B cell (primary cell): ENCODE measurements at regions not wholly inside any gene's neighbourhood (a gene's known extent, or its start where the extent isn't known, plus 50 kb on each side); places are given as distances from the start of the nearest gene placed in this dataset.

Experiments used
- ATAC-seq: fragments of 200-7000 bp; cut with Tn5 transposase; one replicate; pipeline ENCODE4 v1.10.0; 2021; ENCODE audit warnings: low read depth, mild to moderate bottlenecking, moderate number of reproducible peaks, moderate library complexity
- CTCF ChIA-PET: fragments of 350-600 bp; sonication (Branson Sonifier 250); formaldehyde crosslinking; loops from one replicate; lab custom pipeline; 2021; ENCODE audit warnings: antibody characterized with exemption, inconsistent platforms; lab: Charles Lee
- POLR2A ChIA-PET: fragments of 350-600 bp; sonication (Branson Sonifier 250); formaldehyde crosslinking; loops from one replicate; lab custom pipeline; 2021; ENCODE audit warnings: antibody characterized with exemption; lab: Charles Lee
- DNase-seq: peaks from one replicate; pipeline ENCODE4 v3.0.0; 2013
- H2AFZ ChIP-seq: 2 replicates; pipeline ENCODE4 v1.6.1; 2012; ENCODE audit warnings: mild to moderate bottlenecking, low read depth, low read length; ENCODE audit not compliant: insufficient read depth, poor library complexity, severe bottlenecking
- H3K27ac ChIP-seq, 2 donors: 1 replicate in 1 of 2; 2 replicates in 1 of 2; pipeline ENCODE4 v1.5.1; 2012 to 2013; ENCODE audit warnings: low read length in 2 of 2, mild to moderate bottlenecking in 2 of 2, moderate library complexity in 1 of 2
- H3K27me3 ChIP-seq, 4 experiments: fragments of 200-600 bp in 1 of 4; sonication (generic) in 1 of 4; replicated peaks in 1 of 4; 1 replicate in 2 of 4; 2 replicates in 2 of 4; pipeline versions ENCODE4 v1.6.1 to v1.7.0; 2013 to 2016; ENCODE audit warnings: low read length in 3 of 4, mild to moderate bottlenecking in 2 of 4, mixed read lengths in 1 of 4, moderate library complexity in 1 of 4; ENCODE audit not compliant: insufficient read depth in 4 of 4, control insufficient read depth in 3 of 4; ENCODE audit errors: control extremely low read depth in 1 of 4
- H3K36me3 ChIP-seq, 2 experiments: replicated peaks in 1 of 2; 1 replicate in 1 of 2; 2 replicates in 1 of 2; pipeline versions ENCODE4 v1.6.1 to v1.7.1; 2013; ENCODE audit warnings: low read length in 1 of 2; ENCODE audit not compliant: insufficient read depth in 2 of 2, control insufficient read depth in 1 of 2; ENCODE audit errors: control extremely low read depth in 1 of 2, extremely low read depth in 1 of 2
- H3K4me1 ChIP-seq, 2 donors: fragments of 200-600 bp in 1 of 2; sonication (generic) in 1 of 2; 1 replicate in 1 of 2; 2 replicates in 1 of 2; pipeline versions ENCODE4 v1.5.1 to v1.6.1; 2013 to 2017; ENCODE audit warnings: low read length in 2 of 2; ENCODE audit not compliant: control insufficient read depth in 2 of 2, insufficient read depth in 2 of 2
- H3K4me2 ChIP-seq: replicated peaks from 2 replicates; pipeline ENCODE3; 2012; ENCODE audit warnings: mild to moderate bottlenecking, low read depth, low read length; ENCODE audit not compliant: poor library complexity, severe bottlenecking
- H3K4me3 ChIP-seq, 5 experiments: fragments of 200-600 bp in 1 of 5; sonication (generic) in 1 of 5; 1 replicate in 3 of 5; 2 replicates in 2 of 5; pipeline versions ENCODE4 v1.5.1 to v1.7.0; 2011 to 2016; ENCODE audit warnings: low read length in 4 of 5, mild to moderate bottlenecking in 4 of 5, low read depth in 2 of 5, control low read depth in 1 of 5, moderate library complexity in 1 of 5; ENCODE audit not compliant: insufficient read depth in 1 of 5; ENCODE audit errors: control extremely low read depth in 1 of 5, extremely low read depth in 1 of 5
- H3K79me2 ChIP-seq: fragments of 200-600 bp; sonication (generic); one replicate; pipeline ENCODE4 v1.6.0; 2016; ENCODE audit warnings: low read length; ENCODE audit not compliant: control insufficient read depth, insufficient read depth
- H3K9ac ChIP-seq: fragments of 200-600 bp; sonication (generic); 2 replicates; pipeline ENCODE4 v1.6.1; 2017; ENCODE audit warnings: mild to moderate bottlenecking, low read length, moderate library complexity
- H3K9me3 ChIP-seq, 3 donors: one replicate each; pipeline versions ENCODE4 v1.6.1 to v1.7.1; 2013; ENCODE audit warnings: low read length in 2 of 3; ENCODE audit not compliant: control insufficient read depth in 2 of 3, insufficient read depth in 1 of 3; ENCODE audit errors: control extremely low read depth in 1 of 3
- H4K20me1 ChIP-seq: 2 replicates; pipeline ENCODE4 v1.6.0; 2012; ENCODE audit warnings: mild to moderate bottlenecking, low read length; ENCODE audit not compliant: insufficient read depth, control insufficient read depth, poor library complexity, severe bottlenecking
- H3K27ac Mint-ChIP-seq: one replicate; pipeline ENCODE4 v1.8.0; 2021; ENCODE audit warnings: mixed read lengths
- H3K27me3 Mint-ChIP-seq: one replicate; pipeline ENCODE4 v1.8.0; 2021; ENCODE audit warnings: mixed read lengths
- H3K4me1 Mint-ChIP-seq: one replicate; pipeline ENCODE4 v1.8.0; 2021; ENCODE audit warnings: mixed read lengths
- H3K4me3 Mint-ChIP-seq: one replicate; pipeline ENCODE4 v1.8.0; 2021; ENCODE audit warnings: mixed read lengths
- H3K9me3 Mint-ChIP-seq: one replicate; pipeline ENCODE4 v1.8.0; 2022; ENCODE audit warnings: mixed read lengths; ENCODE audit not compliant: insufficient read depth
- CTCF ChIP-seq: fragments of 200-600 bp; IDR thresholded peaks from one replicate; pipeline ENCODE4 v1.8.0; 2022; ENCODE audit warnings: antibody characterized with exemption, mild to moderate bottlenecking
- EZH2 ChIP-seq: IDR thresholded peaks from 2 replicates; pipeline ENCODE4 v1.6.1; 2012; ENCODE audit warnings: borderline replicate concordance, low read depth, mild to moderate bottlenecking, moderate library complexity, low read length; ENCODE audit not compliant: insufficient read depth, poor library complexity, severe bottlenecking
- WGBS: methylation state at CpG from one replicate; pipeline ENCODE4 v1.1.5; 2013; ENCODE audit warnings: missing lambda C conversion rate; ENCODE audit not compliant: insufficient coverage; 5-methylcytosine and 5-hydroxymethylcytosine counted together
- intact Hi-C: fragments of 100-400 bp; cut with micrococcal nuclease; formaldehyde crosslinking; loops from one replicate; pipeline ENCODE4 v1.10.0; 2022

- ATAC-seq: no peak
- H3K79me2 ChIP-seq: no peaks in the 10 kb centered on the region
- peaks cover 16% of the 10 kb centered on the region for H3K27me3 Mint-ChIP-seq
- H3K9me3 ChIP-seq: peaks cover 0 to 10% (median 0%) of the 10 kb centered on the region in 3 donors
- no peak overlapping the region for H3K9ac ChIP-seq
- no peak overlapping the region for H3K4me3 Mint-ChIP-seq
- H3K4me1 ChIP-seq: no peaks in the 10 kb centered on the region
- 88% methylated on average over 2 of the region's 2 CpGs for WGBS
- no peak overlapping the region for H3K27ac Mint-ChIP-seq
- H3K27me3 ChIP-seq: peaks cover 0 to 8% (median 0%) of the 10 kb centered on the region in 4 experiments
- H3K9me3 Mint-ChIP-seq: peaks cover 5% of the 10 kb centered on the region
- no peak overlapping the region for H3K27ac ChIP-seq
- H3K4me1 Mint-ChIP-seq: no peaks in the 10 kb centered on the region
- no peak for TF ChIP-seq CTCF
- no peak for DNase-seq
- no peaks in the 10 kb centered on the region for H4K20me1 ChIP-seq
- no peak overlapping the region for H3K4me3 ChIP-seq
- intact Hi-C loops: no loop called here
- ChIA-PET CTCF (interaction anchor here (1.1 to 1.5 kb wide), 2 partner anchors 28 kb away, joined by 3 to 5 read pairs; no protein-coding TSS in a partner anchor), POLR2A (no interaction called here)
- no peaks in the 10 kb centered on the region for H3K36me3 ChIP-seq
- H3K4me2 ChIP-seq: no peak overlapping the region
- no peak overlapping the region for H2AFZ ChIP-seq
Measured at GRCh38 chr4:138062929-138063328, 179.2 kb downstream of the SLC7A11 start.

GRCh38 chr4:138056541-138056940 lies 185.6 kb downstream of the SLC7A11 start:
- ChIA-PET CTCF (no interaction called here), POLR2A (no interaction called here)
- H3K36me3 ChIP-seq: no peaks in the 10 kb centered on the region
- no peaks in the 10 kb centered on the region for H3K4me1 ChIP-seq
- Mint-ChIP-seq H3K4me3 (no peak overlapping the region), H3K4me1 (no peaks in the 10 kb centered on the region), H3K27me3 (peaks cover 12% of the 10 kb centered on the region), H3K9me3 (no peaks in the 10 kb centered on the region), H3K27ac (no peak overlapping the region)
- ATAC-seq: no peak
- no peaks in the 10 kb centered on the region for H4K20me1 ChIP-seq
- DNase-seq: no peak
- peaks cover 0 to 11% (median 0%) of the 10 kb centered on the region in 3 donors for H3K9me3 ChIP-seq
- no peak overlapping the region for H2AFZ ChIP-seq
- no peaks in the 10 kb centered on the region for H3K27me3 ChIP-seq
- no peak for TF ChIP-seq EZH2
- TF ChIP-seq CTCF: no peak
- H3K9ac ChIP-seq: no peak overlapping the region
- no peak overlapping the region for H3K4me3 ChIP-seq
- 0% methylated on average over 1 of the region's 2 CpGs for WGBS
- intact Hi-C loops: no loop called here
- no peak overlapping the region for H3K27ac ChIP-seq
- H3K79me2 ChIP-seq: no peaks in the 10 kb centered on the region
- no peak overlapping the region for H3K4me2 ChIP-seq
